ENCODE measurements at regions not wholly inside any gene's neighbourhood (a gene's known extent, or its start where the extent isn't known, plus 50 kb on each side); places are given as distances from the start of the nearest gene placed in this dataset.

DNA sequence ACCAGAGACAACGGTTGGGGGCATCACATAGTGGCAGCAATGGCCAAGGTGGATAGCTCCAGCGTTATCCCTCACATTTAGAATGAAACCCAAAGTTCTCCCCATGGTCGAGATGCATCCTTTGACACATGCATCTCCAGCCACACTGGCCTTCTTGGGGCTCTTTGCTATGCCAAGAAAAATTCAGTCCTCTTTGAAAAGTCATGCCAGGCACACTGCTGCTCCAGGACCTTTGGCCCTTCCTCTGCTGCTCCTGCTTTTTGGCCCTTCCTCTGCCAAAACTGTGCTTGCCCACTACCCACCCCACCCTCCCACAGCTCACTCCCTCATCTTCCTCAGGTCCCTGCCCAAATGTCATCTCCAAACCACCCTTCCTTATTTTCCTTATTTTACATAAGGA, 106.4 kb downstream of the C1orf94 start (continued):
- TF ChIP-seq, protein P1, sequence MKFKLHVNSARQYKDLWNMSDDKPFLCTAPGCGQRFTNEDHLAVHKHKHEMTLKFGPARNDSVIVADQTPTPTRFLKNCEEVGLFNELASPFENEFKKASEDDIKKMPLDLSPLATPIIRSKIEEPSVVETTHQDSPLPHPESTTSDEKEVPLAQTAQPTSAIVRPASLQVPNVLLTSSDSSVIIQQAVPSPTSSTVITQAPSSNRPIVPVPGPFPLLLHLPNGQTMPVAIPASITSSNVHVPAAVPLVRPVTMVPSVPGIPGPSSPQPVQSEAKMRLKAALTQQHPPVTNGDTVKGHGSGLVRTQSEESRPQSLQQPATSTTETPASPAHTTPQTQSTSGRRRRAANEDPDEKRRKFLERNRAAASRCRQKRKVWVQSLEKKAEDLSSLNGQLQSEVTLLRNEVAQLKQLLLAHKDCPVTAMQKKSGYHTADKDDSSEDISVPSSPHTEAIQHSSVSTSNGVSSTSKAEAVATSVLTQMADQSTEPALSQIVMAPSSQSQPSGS (CRISPR knock-in tag; IDR thresholded peaks at IDR 0.05), result no peak

- no peak overlapping the region for H3K4me2 ChIP-seq (ENCODE audit: insufficient read depth, low read length)
- H2AFZ ChIP-seq (ENCODE audit: low read depth, low read length), result no peak overlapping the region
- intact Hi-C loops (cut with micrococcal nuclease), result no loop called here
- TF ChIP-seq NR3C1 (CRISPR knock-in tag; IDR thresholded peaks at IDR 0.05) (no peak), SRSF7 (optimal IDR thresholded peaks at IDR 0.05; ENCODE audit: low read depth, low read length) (no peak), ZSCAN32 (CRISPR knock-in tag; IDR thresholded peaks at IDR 0.05) (no peak), TBP (optimal IDR thresholded peaks at IDR 0.05; ENCODE audit: low read depth, low read length) (no peak), ZNF316 (IDR thresholded peaks at IDR 0.05) (no peak), ZNF668 (CRISPR knock-in tag; IDR thresholded peaks at IDR 0.05) (no peak), ZNF224 (CRISPR knock-in tag; IDR thresholded peaks at IDR 0.05) (no peak)
- TF ChIP-seq, protein P2, sequence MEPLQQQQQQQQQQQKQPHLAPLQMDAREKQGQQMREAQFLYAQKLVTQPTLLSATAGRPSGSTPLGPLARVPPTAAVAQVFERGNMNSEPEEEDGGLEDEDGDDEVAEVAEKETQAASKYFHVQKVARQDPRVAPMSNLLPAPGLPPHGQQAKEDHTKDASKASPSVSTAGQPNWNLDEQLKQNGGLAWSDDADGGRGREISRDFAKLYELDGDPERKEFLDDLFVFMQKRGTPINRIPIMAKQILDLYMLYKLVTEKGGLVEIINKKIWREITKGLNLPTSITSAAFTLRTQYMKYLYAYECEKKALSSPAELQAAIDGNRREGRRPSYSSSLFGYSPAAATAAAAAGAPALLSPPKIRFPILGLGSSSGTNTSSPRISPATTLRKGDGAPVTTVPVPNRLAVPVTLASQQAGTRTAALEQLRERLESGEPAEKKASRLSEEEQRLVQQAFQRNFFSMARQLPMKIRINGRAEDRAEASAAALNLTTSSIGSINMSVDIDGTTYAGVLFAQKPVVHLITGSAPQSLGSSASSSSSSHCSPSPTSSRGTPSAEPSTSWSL (CRISPR knock-in tag; IDR thresholded peaks at IDR 0.05; ENCODE audit: borderline replicate concordance), result no peak
- ATAC-seq, result no peak
- no TSS peak for BruUV-seq (replicated peaks)
- POLR2A ChIA-PET, result no interaction called here
- no peak overlapping the region for H3K27ac ChIP-seq (ENCODE audit: extremely low read depth, low read depth, low read length)
- FAIRE-seq, result no peak
- no peaks in the 10 kb centered on the region for H3K79me2 ChIP-seq (ENCODE audit: control insufficient read depth, insufficient read depth, low read length)
- H3K9me1 ChIP-seq (ENCODE audit: control insufficient read depth, insufficient read depth, low read length), result no peaks in the 10 kb centered on the region
- H3K9ac ChIP-seq (ENCODE audit: insufficient read depth in 1 of 2, low read depth in 2 of 2, low read length in 2 of 2), result no peak overlapping the region
- no peak overlapping the region for H3K4me3 ChIP-seq
- H3K36me3 ChIP-seq (ENCODE audit: control insufficient read depth, insufficient read depth, low read length), result no peaks in the 10 kb centered on the region
- no peak for DNase-seq (ENCODE audit: extremely low read depth in 1 of 4, low spot score in 3 of 4)
- H4K20me1 ChIP-seq (replicated peaks; ENCODE audit: control insufficient read depth, insufficient read depth, low read length), result no peaks in the 10 kb centered on the region
- CTCF ChIA-PET (ENCODE audit: low intra/inter-chr PET ratio), result no interaction called here
- in situ Hi-C loops (cut with MboI), result no loop called here
- no peaks in the 10 kb centered on the region for H3K4me1 ChIP-seq (replicated peaks in 1 of 2; ENCODE audit: control insufficient read depth in 2 of 2, insufficient read depth in 2 of 2, low read length in 2 of 2)
- H3K27me3 ChIP-seq (ENCODE audit: control insufficient read depth in 2 of 2, insufficient read depth in 2 of 2, low read length in 2 of 2), result no peaks in the 10 kb centered on the region
- no peaks in the 10 kb centered on the region for H3K9me3 ChIP-seq (replicated peaks; ENCODE audit: control insufficient read depth, insufficient read depth, low read depth, low read length)
- 2% methylated on average over 6 of the region's 6 CpGs for WGBS (ENCODE audit: insufficient coverage, low coverage, missing lambda C conversion rate)
Measured at GRCh38 chr1:34286511-34286910, 109.8 kb downstream of the C1orf94 start.

All from K562 (cell line).